ENCODE measurements at regions not wholly inside any gene's neighbourhood (a gene's known extent, or its start where the extent isn't known, plus 50 kb on each side); places are given as distances from the start of the nearest gene placed in this dataset.

DNA sequence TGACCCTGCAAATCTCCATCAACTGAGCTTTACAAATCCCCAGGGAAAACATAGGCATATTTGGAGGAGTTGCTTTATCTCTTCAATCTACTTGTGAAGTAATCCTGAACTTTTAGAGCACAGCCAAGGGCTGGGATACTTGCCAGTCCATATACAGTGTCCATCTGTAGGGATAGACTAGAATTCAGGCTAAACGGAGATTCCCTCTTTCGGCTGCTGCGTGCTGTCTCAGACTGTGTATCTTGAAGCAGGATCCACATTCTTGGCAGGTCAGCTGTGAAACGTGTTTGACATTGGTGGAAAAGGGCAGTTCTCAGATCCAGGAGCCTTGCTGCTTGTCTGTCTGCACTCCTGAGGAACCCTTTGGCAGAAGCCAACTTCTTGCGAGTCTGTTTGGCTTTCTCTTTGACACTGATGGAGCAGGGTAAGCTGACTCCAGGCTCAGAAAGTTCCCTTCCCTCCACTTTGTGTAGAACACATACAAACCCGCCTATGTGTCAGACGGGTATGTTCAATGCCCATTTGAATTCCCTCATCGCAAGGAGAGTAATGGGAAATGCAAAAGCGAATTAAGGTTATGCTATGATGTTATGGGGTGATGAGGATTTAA, 221.8 kb downstream of the MAP2K4 start:
- no peak for TF ChIP-seq ZNF384 (IDR thresholded peaks at IDR 0.05)
- TF ChIP-seq ARNT (IDR thresholded peaks at IDR 0.05), result no peak
- TF ChIP-seq TARDBP (IDR thresholded peaks at IDR 0.05), result no peak
